Mucosa of descending colon (tissue), 3 donors: ENCODE measurements at regions not wholly inside any gene's neighbourhood (a gene's known extent, or its start where the extent isn't known, plus 50 kb on each side); places are given as distances from the start of the nearest gene placed in this dataset.
A peak's percentile ranks its signal among the peaks of the same experiment; 100 is the strongest.

Experiments used
- ATAC-seq: fragments of 200-7000 bp; cut with Tn5 transposase; one replicate; pipeline ENCODE4 v1.9.1; 2020; ENCODE audit warnings: mild to moderate bottlenecking, moderate library complexity
- DNase-seq, 3 donors: peaks; one replicate each; pipeline ENCODE4 v3.0.0-alpha.2; 2020
- H3K36me3 ChIP-seq: fragments of 200-600 bp; one replicate; pipeline ENCODE4 v1.8.0; 2021; ENCODE audit warnings: low read depth, mild to moderate bottlenecking
- H3K4me1 ChIP-seq: fragments of 200-600 bp; one replicate; pipeline ENCODE4 v1.8.0; 2021; ENCODE audit warnings: low read depth, mild to moderate bottlenecking
- H3K4me3 ChIP-seq: fragments of 200-600 bp; one replicate; pipeline ENCODE4 v1.8.0; 2021; ENCODE audit warnings: mild to moderate bottlenecking
- H3K9me3 ChIP-seq: fragments of 200-600 bp; one replicate; pipeline ENCODE4 v1.8.0; 2021; ENCODE audit warnings: mild to moderate bottlenecking
- intact Hi-C, 2 donors: fragments of 100-400 bp; cut with DNase I in 1 of 2; cut with micrococcal nuclease in 1 of 2; formaldehyde crosslinking; loops; one replicate each; pipeline versions ENCODE4 v1.11.0 to v1.11.1; 2022; cut with DNase I, micrococcal nuclease
- TF ChIP-seq, protein P1 (sequence below): fragments of 200-600 bp; IDR thresholded peaks from one replicate; pipeline ENCODE4 v1.8.0; 2022; ENCODE audit warnings: antibody characterized with exemption, mild to moderate bottlenecking
- donor health status: DM: no; HTN: no; CAD: no; lungs with moderate emphysema.
- donor health status: DM: no; HTN: no; CAD: no.
- donor health status: DM: no; HTN: yes; CAD: no.

DNA sequence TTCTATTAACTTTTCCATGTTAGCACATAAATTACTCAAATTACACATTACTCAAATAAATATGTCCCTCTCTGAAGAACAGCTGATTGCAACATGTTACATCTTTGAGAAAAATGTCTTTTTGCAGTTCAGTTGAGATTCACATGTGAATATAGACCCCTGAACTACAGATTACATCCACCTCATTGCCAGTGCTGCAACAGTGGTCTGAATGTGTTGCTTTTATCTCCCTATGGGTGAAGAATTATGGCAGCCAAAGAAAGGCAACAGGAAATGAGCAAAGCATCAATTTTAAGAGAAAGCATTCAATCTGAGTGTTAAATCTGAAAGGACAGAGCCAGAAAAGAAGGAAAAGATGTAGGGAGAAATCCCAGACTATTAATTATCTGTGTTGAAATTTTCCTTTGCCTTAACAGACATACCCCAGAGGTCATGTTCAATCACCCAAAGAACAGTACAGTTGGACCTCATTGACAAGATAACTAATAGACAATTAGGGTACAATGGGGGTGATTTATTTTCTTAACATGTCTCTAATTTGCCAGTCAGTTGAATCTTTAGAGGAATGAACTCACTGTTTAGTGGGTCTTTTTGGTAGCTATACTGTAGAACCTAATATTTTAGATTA is 620.2 kb downstream of the CPS1 start:
- ATAC-seq (no peak), DNase-seq (no peak)
- Histone ChIP-seq H3K4me1 (no peaks in the 10 kb centered on the region), H3K36me3 (no peaks in the 10 kb centered on the region), H3K9me3 (no peaks in the 10 kb centered on the region), H3K4me3 (no peak overlapping the region)
- TF ChIP-seq, protein P1, sequence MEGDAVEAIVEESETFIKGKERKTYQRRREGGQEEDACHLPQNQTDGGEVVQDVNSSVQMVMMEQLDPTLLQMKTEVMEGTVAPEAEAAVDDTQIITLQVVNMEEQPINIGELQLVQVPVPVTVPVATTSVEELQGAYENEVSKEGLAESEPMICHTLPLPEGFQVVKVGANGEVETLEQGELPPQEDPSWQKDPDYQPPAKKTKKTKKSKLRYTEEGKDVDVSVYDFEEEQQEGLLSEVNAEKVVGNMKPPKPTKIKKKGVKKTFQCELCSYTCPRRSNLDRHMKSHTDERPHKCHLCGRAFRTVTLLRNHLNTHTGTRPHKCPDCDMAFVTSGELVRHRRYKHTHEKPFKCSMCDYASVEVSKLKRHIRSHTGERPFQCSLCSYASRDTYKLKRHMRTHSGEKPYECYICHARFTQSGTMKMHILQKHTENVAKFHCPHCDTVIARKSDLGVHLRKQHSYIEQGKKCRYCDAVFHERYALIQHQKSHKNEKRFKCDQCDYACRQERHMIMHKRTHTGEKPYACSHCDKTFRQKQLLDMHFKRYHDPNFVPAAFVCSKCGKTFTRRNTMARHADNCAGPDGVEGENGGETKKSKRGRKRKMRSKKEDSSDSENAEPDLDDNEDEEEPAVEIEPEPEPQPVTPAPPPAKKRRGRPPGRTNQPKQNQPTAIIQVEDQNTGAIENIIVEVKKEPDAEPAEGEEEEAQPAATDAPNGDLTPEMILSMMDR = no peak
- intact Hi-C loops = no loop called here

DNA sequence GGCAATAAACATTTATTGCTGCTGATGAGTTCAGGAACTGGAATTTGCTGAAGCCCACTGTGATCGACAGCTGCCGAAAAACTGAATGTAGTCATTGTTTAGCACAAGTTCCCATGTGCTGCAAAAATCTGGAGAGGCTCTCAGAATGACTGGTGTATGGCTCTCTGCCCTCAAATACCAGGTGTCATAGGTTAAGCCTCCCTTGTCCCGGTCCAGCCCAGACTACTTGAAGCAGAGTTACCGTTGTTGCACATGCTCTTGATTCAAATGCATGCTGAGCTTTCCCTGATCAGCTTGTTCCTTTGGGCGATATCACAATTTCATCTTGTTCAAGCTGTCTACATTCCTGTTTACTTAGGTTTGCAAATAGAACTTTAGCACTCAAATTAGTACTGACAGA is 625.2 kb downstream of the CPS1 start:
- TF ChIP-seq, protein P1 = no peak
- H3K4me1 ChIP-seq = no peaks in the 10 kb centered on the region
- DNase-seq (no peak), ATAC-seq (peak; percentile 16)
- H3K4me3 ChIP-seq = no peak overlapping the region
- intact Hi-C loops = no loop called here
- no peaks in the 10 kb centered on the region for H3K36me3 ChIP-seq
- H3K9me3 ChIP-seq = no peaks in the 10 kb centered on the region

DNA sequence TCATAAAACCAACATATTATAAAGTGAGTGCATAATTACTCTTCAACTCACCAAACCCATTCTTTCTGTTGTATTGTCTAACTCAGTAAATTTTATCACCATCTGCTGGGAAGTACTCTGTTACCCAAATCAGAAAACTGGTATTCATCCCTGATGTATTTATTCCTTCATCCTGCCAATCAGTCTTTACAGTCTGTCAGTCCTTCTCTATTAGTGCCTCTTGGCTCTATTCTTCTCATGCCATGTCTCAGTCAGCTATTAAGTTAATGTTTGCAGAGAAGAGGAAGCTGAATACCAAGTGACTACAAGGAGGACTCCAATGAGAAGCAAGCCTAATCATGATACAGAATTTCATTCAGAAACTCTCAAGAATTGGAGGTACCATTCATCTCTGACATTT is 631.2 kb downstream of the CPS1 start:
- Histone ChIP-seq H3K4me1 (no peaks in the 10 kb centered on the region), H3K9me3 (no peaks in the 10 kb centered on the region), H3K4me3 (no peak overlapping the region), H3K36me3 (no peaks in the 10 kb centered on the region)
- ATAC-seq (no peak), DNase-seq (no peak)
- TF ChIP-seq, protein P1 = no peak
- intact Hi-C loops = no loop called here

DNA sequence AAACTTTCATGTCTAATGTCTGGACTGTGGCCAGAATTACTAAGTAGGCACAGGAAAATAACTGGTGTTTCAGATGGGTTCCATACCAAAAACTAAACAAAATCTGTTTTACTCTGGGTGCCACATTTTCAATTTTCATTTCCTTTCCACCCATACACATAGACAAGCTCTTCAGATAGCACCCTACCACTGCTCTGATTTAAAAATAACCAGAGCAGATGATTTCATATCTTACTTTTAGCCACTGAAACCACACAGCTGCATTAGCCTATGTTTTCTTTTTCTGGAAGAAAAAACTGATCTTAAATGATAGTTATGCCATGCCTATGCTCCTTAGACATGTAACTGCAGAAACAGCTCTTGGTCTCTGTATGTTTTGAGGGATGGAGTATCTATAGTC is 647.6 kb downstream of the CPS1 start:
- Histone ChIP-seq H3K4me1 (no peaks in the 10 kb centered on the region), H3K36me3 (no peaks in the 10 kb centered on the region), H3K4me3 (no peak overlapping the region), H3K9me3 (no peaks in the 10 kb centered on the region)
- ATAC-seq = no peak
- DNase-seq = no peak
- TF ChIP-seq, protein P1 = no peak
- intact Hi-C loops = no loop called here

DNA sequence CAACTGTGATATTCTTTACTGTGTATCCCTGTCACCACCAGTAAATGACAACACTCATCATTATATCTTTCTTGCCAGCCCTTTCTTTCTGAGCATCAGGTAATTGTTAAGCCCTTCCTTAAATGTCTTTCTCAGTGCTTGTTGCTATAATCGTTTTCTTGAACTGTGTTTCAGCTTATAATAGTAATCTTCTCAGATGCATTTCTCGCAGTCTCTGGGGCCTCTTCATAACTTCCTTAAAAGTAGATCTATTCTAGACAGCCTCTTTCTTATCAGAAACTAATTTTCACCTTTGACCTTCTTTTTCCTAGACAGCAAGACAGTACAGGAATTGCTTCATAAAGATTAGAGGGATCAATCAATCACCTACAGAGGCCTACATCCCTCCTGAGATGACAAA is 648.1 kb downstream of the CPS1 start:
- H3K4me3 ChIP-seq = no peak overlapping the region
- H3K36me3 ChIP-seq = no peaks in the 10 kb centered on the region
- H3K9me3 ChIP-seq = no peaks in the 10 kb centered on the region
- intact Hi-C loops = no loop called here
- ATAC-seq (no peak), DNase-seq (no peak)
- no peaks in the 10 kb centered on the region for H3K4me1 ChIP-seq
- TF ChIP-seq, protein P1 = no peak

DNA sequence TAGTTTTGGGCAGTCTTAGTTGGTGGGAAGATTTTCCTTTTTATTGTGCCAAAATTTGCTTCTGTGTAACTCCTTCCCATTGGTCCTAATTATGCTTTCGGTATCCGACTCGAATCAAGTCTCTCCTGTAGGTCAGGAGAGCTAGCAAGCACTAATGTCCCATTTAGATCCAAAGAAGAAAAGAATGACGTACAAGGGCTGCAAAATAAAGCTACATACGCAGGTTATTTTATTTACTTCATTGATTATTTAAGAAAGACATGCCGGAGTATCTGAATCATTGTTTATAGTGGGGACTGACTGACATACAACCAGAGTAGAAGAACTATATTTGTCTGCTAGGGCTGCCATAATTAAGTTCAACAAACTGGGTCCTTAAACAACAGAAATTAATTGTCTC is 648.5 kb downstream of the CPS1 start:
- intact Hi-C loops = no loop called here
- no peaks in the 10 kb centered on the region for H3K9me3 ChIP-seq
- DNase-seq (no peak), ATAC-seq (no peak)
- TF ChIP-seq, protein P1 = no peak
- H3K36me3 ChIP-seq = no peaks in the 10 kb centered on the region
- no peaks in the 10 kb centered on the region for H3K4me1 ChIP-seq
- no peak overlapping the region for H3K4me3 ChIP-seq
